ENCODE measurements at regions not wholly inside any gene's neighbourhood (a gene's known extent, or its start where the extent isn't known, plus 50 kb on each side); places are given as distances from the start of the nearest gene placed in this dataset.

- TF ChIP-seq, protein P1, sequence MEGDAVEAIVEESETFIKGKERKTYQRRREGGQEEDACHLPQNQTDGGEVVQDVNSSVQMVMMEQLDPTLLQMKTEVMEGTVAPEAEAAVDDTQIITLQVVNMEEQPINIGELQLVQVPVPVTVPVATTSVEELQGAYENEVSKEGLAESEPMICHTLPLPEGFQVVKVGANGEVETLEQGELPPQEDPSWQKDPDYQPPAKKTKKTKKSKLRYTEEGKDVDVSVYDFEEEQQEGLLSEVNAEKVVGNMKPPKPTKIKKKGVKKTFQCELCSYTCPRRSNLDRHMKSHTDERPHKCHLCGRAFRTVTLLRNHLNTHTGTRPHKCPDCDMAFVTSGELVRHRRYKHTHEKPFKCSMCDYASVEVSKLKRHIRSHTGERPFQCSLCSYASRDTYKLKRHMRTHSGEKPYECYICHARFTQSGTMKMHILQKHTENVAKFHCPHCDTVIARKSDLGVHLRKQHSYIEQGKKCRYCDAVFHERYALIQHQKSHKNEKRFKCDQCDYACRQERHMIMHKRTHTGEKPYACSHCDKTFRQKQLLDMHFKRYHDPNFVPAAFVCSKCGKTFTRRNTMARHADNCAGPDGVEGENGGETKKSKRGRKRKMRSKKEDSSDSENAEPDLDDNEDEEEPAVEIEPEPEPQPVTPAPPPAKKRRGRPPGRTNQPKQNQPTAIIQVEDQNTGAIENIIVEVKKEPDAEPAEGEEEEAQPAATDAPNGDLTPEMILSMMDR (tag by site-specific recombination; IDR thresholded peaks at IDR 0.05) = no peak
- TF ChIP-seq ZNF660 (tag by site-specific recombination; IDR thresholded peaks at IDR 0.05) (no peak), ZNF843 (tag by site-specific recombination; IDR thresholded peaks at IDR 0.05) (no peak)
- TF ChIP-seq, protein P2, sequence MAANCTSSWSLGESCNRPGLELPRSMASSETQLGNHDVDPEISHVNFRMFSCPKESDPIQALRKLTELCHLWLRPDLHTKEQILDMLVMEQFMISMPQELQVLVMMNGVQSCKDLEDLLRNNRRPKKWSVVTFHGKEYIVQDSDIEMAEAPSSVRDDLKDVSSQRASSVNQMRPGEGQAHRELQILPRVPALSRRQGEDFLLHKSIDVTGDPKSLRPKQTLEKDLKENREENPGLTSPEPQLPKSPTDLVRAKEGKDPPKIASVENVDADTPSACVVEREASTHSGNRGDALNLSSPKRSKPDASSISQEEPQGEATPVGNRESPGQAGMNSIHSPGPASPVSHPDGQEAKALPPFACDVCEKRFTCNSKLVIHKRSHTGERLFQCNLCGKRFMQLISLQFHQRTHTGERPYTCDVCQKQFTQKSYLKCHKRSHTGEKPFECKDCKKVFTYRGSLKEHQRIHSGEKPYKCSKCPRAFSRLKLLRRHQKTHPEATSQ (tag by site-specific recombination; IDR thresholded peaks at IDR 0.05) = no peak
These were observed 194.2 kb upstream of the DNAJC19 start for GRCh38 chr3:181183764-181184163.

Data from HEK293 (cell line).